HG03571 (cell line): ENCODE measurements at regions not wholly inside any gene's neighbourhood (a gene's known extent, or its start where the extent isn't known, plus 50 kb on each side); places are given as distances from the start of the nearest gene placed in this dataset.

Source experiments
- ATAC-seq: cut with Tn5 transposase; IDR thresholded peaks from one replicate; pipeline ENCODE4 v1.9.1; 2021; ENCODE audit not compliant: unreplicated experiment

DNA sequence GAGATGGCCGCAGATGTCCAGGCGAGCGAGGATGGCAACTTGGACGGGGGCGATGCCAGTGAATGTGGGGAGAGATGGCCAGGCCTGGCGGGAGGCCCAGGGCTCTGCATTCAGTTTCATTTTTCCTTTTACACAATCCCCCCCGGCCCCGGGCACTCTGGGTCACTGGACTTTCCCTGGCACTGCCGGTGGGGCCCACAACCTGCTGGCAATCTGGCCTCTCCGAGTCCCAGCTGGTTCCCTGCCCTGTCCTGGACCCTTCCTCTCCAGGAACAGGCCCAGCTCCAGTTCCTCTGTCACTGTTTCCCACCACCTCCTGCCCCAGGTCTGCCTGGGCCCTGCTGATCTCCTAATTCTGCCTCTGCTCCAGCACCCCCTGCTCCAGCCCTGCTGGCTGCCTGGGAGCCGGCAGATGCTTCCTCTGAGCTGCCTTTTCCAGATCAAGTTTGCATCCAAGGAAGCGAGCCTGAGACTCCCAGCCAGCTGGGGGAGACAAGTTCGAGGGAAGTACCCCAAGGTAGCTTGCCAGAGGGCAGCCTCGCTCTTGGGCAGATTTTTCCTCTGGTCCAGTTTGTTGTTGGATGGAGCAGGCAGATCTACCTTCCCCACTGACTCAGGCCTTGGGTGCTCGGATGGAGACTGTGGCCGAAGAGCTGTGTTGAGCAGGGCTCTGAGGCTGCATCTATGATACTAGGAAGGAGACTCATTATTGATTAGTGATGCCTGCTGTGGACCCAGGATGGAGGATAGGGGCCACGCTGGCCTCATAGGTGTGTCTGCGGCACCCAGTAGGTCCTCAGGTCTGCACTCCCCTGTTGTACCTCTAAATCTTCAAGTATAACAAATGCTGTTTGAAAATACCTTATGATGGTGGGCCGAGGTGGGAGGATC is 83.2 kb downstream of the CEBPB start:
- ATAC-seq, result no peak

- no peak for ATAC-seq
Observed at GRCh38 chr20:50274570-50275430, 84.2 kb downstream of the CEBPB start.

DNA sequence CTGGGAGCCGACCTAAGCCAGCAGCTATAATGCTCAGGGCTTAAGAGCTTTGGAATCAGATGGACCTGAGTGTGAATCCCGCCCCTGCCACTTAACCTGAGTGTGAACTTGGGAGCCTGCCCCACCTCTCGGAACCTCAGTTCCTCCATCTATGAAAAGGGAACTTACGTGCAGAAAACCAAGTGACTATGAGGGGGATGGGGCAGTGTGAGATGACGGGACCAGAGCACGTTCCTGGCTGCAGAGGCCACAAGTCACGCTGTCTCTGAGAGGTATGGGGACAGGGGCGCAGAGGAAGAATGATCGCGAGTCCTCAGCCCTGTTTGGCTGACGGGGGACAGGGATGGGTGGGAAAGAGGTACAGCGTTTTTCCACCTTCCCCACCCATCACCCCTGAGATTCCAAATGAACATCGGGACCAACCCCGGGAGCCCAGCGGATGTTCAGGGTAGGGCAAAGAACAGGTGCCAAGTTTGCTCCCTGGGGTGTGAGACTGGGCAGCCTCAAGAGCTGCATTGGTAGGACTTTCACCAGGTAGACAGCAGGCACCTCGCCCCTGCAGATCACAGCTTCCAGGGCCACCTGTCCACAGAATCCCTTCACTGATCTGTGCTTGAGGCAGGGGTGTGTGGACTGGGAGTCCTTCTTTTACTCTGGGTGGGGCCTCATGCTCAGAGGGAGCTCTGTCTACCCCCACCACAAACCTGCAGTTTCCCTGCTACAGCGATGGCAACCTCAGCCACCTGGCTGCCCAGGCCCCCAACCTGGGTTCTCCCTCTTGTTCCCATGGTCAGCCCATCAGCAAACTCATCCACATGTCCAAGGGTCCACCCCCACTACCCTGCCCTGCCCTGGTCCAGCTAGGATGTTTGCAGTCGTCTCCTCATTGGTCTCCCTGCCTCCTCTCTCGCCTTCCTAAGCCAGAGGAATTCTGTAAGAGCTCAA is 85.8 kb downstream of the CEBPB start:
- no peak for ATAC-seq

DNA sequence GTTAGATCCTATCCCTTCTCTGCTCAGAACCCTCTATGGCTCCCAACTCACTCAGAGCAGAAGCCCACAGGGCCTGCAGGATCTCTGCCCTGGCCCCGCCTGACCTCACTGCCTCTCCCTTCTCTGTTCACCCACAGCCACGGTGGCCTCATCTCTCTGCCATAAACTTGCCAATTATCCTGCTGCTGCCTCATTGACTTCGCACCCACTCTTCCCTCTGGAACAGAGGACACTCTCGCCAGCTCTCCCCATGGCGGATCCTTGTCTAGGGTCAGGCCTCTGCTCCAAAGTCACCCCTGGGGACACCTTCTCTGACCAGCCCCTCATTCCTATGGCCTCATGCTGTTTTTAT is 86.4 kb downstream of the CEBPB start:
- no peak for ATAC-seq

GRCh38 chr20:50277460-50278376 is 87.1 kb downstream of the CEBPB start:
- ATAC-seq, result no peak

GRCh38 chr20:50278377-50278683 is 87.7 kb downstream of the CEBPB start:
- no peak for ATAC-seq

DNA sequence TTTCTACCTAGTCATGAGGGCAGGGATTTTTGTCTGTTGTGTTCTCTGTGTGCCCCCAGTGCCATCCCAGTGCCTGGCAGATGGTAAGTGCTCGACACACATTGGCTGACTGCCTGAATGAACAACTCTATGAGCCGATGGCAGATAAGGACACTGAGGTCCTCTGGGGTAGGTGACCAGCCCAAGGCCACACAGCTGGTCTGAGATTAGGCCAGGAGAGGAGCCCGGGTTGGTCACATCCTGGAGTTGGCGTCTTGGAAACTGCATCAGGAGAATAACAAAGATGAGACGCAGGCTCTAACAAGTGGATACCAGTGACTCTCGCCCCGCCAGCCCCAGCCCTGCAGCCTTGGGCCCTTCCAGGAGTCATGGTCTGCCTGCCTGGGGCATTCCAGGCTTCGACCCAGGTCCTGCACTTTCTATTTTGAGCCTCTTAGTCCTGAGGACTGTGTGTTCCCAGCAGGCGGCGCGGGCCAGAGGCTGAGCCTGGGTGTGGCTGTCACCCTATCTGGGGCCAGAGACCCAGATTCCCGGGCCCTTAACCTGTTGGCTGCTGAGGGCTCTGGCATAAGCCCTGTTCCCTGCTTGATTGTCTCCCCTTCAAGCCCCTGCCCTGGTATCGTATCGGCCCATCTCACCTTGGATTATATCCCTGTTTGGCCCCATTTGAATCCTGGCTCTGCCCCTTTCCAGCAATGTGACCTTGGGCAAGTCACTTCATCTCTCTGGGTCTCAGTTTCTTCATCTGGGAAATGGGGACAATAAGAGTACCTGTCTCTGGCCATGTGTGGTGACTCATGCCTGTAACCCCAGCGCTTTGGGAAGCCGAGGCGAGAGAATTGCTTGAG is 88.3 kb downstream of the CEBPB start:
- no peak for ATAC-seq

DNA sequence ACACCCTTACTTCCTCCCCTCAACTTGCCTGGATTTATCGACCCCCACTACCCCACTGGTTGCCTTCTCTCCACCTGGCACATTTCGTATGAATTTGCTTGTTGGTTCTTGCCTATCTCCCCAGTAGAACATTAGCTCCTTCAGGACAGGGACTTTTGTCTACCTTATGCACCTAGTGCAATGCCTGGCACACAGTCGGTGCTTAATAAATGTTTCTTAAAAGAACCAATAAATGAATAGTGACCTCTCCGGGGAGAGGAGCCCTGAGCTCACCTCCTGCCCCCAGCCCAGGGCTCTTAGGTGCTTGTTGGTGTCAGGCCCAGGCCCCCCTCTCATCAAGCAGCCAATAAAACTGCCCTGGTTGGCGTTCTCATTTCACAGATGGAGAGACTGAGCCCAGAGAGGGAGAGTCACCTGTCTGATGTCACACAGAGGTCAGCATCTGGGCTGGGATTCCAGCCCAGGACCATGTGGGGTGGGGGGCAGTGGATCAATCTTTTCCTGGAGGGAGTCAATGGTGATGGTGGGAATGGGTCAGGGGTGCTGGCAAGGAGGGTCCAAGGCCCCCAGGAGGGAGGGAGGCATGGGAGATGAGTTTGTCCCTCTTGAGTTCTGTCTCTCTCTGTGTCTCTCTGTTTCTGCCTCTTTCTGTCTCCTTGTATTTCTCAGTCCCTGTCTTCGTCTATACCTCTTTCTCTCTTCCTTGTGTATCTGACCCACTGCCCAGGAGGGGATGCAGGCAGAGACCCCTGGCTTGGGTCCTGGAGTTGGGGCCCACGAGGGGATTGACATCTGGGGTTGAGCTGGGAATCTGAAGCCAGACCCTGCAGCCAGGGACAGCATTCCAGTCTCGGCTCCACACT is 89.6 kb downstream of the CEBPB start:
- ATAC-seq, result no peak

GRCh38 chr20:50280851-50281655 is 90.4 kb downstream of the CEBPB start:
- ATAC-seq, result no peak

DNA sequence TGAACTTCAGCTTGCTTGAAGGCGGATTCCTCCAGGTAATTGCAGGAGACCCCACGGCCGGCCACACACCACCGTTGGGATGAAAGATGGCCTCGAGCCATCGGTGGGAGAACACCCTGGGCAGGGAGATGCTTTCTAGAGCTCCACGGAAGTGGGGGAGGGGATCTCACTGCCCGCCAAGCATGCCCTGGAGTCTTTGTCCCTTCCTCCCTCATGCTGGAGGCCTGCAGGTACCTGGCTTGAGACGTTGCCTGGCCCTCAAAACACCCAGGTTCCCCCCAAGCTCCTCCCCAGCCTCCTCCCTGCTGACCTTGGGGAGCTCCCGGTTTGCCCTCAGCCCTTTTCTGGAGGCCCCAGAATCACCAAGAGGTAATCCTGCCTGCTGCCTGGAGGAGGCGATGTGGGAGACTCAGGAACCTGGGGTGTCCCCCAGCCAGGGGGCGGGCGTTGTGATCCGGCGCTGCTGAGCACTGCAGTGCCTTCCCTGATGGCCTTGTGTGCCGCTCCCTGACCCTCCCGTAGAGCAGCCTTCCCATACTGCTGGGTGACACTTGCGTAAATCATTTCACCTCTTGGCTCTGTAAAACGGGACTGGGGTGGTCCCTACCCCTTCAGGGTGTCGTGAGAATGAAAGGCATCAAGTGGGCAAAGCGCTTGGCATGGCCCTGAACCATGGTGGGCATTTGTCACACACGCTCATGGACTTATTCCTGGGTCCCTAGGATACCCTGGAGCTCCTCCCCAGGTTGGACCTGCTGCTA is 91.4 kb downstream of the CEBPB start:
- ATAC-seq, result no peak

DNA sequence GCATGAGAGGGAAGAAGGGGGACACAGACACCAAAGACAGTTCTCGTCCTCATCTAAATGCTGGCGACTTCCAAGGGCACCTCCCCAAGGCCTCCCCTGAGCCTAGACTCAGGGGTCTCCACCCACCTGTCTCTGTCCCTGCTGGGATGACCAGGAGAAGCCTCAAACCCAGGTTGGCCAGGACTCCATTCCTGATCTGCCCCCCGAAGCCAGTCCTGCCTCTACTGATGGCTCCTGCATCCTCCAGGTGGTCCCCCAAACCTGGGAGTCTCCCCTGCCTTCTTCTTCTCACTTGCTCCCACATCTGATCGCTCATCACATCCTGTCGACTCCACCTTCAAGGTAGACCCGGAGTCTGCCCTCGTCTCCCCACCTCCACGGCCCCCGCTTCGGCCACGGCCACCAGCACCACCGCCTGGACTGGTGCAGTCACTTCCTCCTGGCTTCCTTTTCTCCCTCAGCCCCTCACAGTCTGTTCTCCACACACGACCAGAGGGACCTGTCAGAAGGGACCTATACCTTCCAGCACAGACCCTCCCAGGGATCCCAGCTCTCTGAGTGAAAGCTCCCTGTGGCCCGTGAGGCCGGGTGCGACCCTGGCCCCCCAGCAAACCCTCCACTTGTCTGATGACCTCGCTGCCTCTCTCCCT is 92.1 kb downstream of the CEBPB start:
- ATAC-seq, result no peak

DNA sequence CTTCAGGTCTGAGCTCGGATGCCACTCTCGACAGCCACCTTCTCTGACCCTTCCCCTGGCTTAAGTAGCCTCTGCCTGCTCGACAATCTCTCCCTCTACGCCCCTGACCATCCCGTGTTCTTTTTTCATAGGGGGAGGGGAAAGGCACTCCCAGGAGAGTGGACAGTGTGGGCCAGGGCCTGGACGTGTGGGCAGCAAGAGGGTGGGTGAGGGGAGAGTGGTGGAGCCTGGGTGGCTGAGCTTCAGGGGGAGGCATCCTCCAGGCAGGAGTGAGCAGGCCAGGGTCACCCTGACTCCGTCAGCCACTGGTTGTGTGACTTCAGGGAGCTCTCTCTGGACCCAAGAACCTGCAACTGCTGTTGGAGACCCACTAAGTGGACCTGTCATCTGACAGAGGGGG is 92.7 kb downstream of the CEBPB start:
- ATAC-seq, result no peak

GRCh38 chr20:50283922-50284810 is 93.5 kb downstream of the CEBPB start:
- ATAC-seq, result no peak

DNA sequence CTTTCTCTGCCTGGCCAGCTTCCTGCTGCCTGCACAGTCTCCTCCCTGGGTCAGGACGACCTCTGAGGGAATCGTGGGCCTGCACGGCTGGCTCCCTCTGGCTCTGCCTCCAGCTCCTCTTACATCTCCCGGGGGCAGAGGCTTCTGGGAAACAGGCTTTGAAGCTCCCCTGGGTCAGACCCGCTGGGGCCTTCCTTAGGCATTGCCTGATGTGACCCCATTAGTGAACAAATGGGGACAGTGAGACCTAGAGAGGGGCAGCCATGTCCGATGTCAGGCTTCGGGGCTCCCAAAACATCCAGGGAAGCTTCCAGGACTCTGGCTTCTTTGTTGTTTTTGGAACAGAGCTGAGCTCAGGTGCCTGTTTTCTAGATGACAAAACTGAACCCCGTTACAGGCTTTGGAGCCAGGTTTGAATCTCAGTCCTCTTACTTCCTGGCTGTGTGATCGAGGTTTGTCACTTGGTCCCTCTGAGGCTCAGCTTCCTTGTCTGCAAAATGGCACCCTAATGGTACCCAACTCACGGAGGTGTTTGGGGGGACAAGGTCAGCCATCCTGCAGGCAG is 94.3 kb downstream of the CEBPB start:
- no peak for ATAC-seq
